ENCODE measurements at regions not wholly inside any gene's neighbourhood (a gene's known extent, or its start where the extent isn't known, plus 50 kb on each side); places are given as distances from the start of the nearest gene placed in this dataset.

DNA sequence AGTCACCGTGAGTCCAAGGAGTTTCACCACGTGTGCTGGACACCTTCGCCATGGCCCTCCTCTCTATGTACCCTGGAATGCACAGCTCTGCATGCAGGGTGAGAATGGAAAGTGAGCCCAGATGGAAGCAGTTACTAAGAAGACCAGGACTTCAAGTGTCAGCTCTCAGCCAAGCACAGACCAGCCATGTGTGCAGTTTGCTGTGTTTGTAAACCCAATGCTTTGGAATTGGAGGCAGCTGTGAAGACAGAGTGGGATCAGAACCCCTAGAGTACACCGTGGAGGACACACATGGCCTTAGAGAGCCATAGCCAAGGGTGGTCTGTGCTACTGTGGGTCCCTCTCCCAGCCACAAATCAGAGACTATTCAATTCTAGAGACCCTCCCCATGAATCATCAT, 655.5 kb upstream of the ID2 start:
- WGBS, result 88% methylated on average over 4 of the region's 4 CpGs
- H3K4me1 ChIP-seq, result peaks cover 0 to 5% (median 2%) of the 10 kb centered on the region in 4 donors
- no peak for DNase-seq (ENCODE audit: extremely low spot score)
- no peaks in the 10 kb centered on the region for H3K36me3 ChIP-seq
- TF ChIP-seq POLR2AphosphoS5 (IDR thresholded peaks at IDR 0.05) (no peak), EP300 (IDR thresholded peaks at IDR 0.05) (no peak), POLR2A (IDR thresholded peaks at IDR 0.05; ENCODE audit: low read depth) (no peak)
- TF ChIP-seq, protein P1, sequence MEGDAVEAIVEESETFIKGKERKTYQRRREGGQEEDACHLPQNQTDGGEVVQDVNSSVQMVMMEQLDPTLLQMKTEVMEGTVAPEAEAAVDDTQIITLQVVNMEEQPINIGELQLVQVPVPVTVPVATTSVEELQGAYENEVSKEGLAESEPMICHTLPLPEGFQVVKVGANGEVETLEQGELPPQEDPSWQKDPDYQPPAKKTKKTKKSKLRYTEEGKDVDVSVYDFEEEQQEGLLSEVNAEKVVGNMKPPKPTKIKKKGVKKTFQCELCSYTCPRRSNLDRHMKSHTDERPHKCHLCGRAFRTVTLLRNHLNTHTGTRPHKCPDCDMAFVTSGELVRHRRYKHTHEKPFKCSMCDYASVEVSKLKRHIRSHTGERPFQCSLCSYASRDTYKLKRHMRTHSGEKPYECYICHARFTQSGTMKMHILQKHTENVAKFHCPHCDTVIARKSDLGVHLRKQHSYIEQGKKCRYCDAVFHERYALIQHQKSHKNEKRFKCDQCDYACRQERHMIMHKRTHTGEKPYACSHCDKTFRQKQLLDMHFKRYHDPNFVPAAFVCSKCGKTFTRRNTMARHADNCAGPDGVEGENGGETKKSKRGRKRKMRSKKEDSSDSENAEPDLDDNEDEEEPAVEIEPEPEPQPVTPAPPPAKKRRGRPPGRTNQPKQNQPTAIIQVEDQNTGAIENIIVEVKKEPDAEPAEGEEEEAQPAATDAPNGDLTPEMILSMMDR (IDR thresholded peaks at IDR 0.05), result no peak
- no peak overlapping the region for H3K4me3 ChIP-seq
- peaks cover 0 to 5% (median 0%) of the 10 kb centered on the region in 4 donors for H3K27me3 ChIP-seq
- no peaks in the 10 kb centered on the region for H3K9me3 ChIP-seq
- H3K27ac ChIP-seq (replicated peaks in 1 of 4), result no peak overlapping the region
- intact Hi-C loops (cut with DNase I), result no loop called here

DNA sequence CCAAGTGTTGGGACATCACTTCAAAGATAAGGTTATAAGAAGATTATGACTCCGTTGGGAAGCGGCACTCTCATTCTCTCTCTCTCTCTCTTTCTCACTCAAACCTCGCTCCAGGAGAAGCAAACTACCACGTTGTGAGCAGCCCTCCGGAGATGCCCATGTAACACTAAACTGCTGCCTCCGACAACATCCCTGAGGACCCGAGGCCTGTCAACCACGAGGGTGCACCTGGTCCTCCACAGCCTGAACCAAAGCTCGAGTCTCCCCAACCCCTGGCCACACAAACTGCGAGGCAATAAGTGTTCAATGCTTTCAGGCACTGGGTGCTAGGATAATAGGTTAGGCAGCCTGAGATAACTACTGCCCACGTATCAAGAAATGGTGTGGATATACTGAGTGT, 654.5 kb upstream of the ID2 start:
- Histone ChIP-seq H3K4me3 (no peak overlapping the region), H3K27me3 (peaks cover 0 to 5% (median 0%) of the 10 kb centered on the region in 4 donors), H3K4me1 (peaks cover 0 to 6% (median 1%) of the 10 kb centered on the region in 4 donors), H3K36me3 (no peaks in the 10 kb centered on the region), H3K27ac (replicated peaks in 1 of 4) (no peak overlapping the region), H3K9me3 (no peaks in the 10 kb centered on the region)
- intact Hi-C loops (cut with DNase I), result no loop called here
- TF ChIP-seq, protein P1 (IDR thresholded peaks at IDR 0.05), result no peak
- no peak for TF ChIP-seq POLR2A (IDR thresholded peaks at IDR 0.05; ENCODE audit: low read depth)
- TF ChIP-seq EP300 (IDR thresholded peaks at IDR 0.05), result no peak
- TF ChIP-seq POLR2AphosphoS5 (IDR thresholded peaks at IDR 0.05), result no peak
- 96% methylated on average over 11 of the region's 11 CpGs for WGBS
- DNase-seq (ENCODE audit: extremely low spot score), result no peak

DNA sequence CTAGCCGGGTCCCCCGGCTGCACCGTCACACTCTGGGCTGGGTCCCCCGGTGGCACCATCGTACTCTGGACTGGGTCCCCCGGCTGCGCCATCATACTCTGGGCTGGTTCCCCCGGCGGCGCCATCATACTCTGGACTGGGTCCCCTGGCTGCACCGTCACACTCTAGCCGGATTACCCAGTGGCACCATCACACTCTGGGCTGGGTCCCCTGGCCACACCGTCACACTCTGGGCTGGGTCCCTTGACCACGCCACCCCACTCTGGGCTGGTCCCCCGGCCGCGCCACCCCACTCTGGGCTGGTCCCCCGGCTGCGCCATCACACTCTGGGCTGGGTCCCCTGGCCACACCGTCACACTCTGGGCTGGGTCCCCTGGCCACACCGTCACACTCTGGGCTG, 653.8 kb upstream of the ID2 start:
- Histone ChIP-seq H3K36me3 (no peaks in the 10 kb centered on the region), H3K4me1 (peaks cover 0 to 6% (median 0%) of the 10 kb centered on the region in 4 donors), H3K9me3 (no peaks in the 10 kb centered on the region), H3K27me3 (peaks cover 0 to 5% (median 0%) of the 10 kb centered on the region in 4 donors), H3K27ac (replicated peaks in 1 of 4) (no peak overlapping the region), H3K4me3 (no peak overlapping the region)
- TF ChIP-seq POLR2AphosphoS5 (IDR thresholded peaks at IDR 0.05) (no peak), POLR2A (IDR thresholded peaks at IDR 0.05; ENCODE audit: low read depth) (no peak), EP300 (IDR thresholded peaks at IDR 0.05) (no peak)
- TF ChIP-seq, protein P1 (IDR thresholded peaks at IDR 0.05), result no peak
- intact Hi-C loops (cut with DNase I), result no loop called here
- no peak for DNase-seq (ENCODE audit: extremely low spot score)
- 91% methylated on average over 21 of the region's 21 CpGs for WGBS

DNA sequence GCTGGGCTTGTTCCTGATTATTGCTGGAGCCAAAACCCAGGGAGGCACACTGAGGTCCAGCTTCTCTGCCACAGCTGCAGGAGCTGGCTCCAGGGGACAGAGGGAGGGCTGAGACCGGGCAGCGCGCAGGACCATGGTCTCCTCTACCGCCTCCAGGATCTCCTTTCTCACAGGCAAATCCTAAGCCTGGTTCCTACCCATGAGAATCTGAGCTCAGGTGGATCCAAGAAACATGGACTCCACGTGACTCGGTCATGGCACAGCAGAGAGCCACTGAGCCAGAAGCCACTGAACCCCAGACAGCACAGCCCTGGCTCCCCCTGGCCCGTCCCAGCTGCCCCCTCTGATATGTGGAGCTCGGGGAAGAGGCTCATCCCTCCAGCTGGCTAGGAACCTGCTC, 653.4 kb upstream of the ID2 start:
- Histone ChIP-seq H3K4me1 (peaks cover 0 to 6% (median 0%) of the 10 kb centered on the region in 4 donors), H3K27ac (replicated peaks in 1 of 4) (no peak overlapping the region), H3K36me3 (no peaks in the 10 kb centered on the region), H3K27me3 (peaks cover 0 to 5% (median 0%) of the 10 kb centered on the region in 4 donors), H3K4me3 (no peak overlapping the region), H3K9me3 (no peaks in the 10 kb centered on the region)
- intact Hi-C loops (cut with DNase I), result no loop called here
- WGBS, result 89% methylated on average over 8 of the region's 8 CpGs
- TF ChIP-seq POLR2A (IDR thresholded peaks at IDR 0.05; ENCODE audit: low read depth), result no peak
- TF ChIP-seq EP300 (IDR thresholded peaks at IDR 0.05), result no peak
- TF ChIP-seq, protein P1 (IDR thresholded peaks at IDR 0.05), result no peak
- no peak for TF ChIP-seq POLR2AphosphoS5 (IDR thresholded peaks at IDR 0.05)
- no peak for DNase-seq (ENCODE audit: extremely low spot score)

DNA sequence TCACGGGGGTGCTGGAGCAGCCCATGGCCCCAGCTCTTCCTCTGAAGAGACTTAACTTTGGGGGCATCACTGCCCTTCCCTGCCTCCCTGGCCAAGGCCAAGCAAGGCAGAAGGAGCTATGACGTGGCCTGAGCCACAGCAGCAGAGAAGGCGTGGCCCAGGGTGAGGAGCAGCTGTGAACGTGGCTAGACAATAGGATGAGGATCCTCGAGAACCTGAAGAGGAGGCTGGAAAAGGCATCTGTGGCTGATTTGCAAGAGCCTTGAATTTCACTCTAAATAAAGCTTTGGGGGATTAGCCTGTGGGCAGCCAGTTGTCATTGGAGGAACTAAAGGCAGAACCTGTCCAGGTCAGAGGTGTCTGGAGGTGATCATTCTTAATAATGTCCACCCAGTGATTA, 652.9 kb upstream of the ID2 start:
- Histone ChIP-seq H3K36me3 (no peaks in the 10 kb centered on the region), H3K4me3 (no peak overlapping the region), H3K9me3 (no peaks in the 10 kb centered on the region), H3K27ac (replicated peaks in 1 of 4) (no peak overlapping the region), H3K4me1 (peaks cover 0 to 6% (median 0%) of the 10 kb centered on the region in 4 donors), H3K27me3 (peaks cover 0 to 5% (median 0%) of the 10 kb centered on the region in 4 donors)
- TF ChIP-seq POLR2AphosphoS5 (IDR thresholded peaks at IDR 0.05) (no peak), POLR2A (IDR thresholded peaks at IDR 0.05; ENCODE audit: low read depth) (no peak), EP300 (IDR thresholded peaks at IDR 0.05) (no peak)
- intact Hi-C loops (cut with DNase I), result no loop called here
- DNase-seq (ENCODE audit: extremely low spot score), result no peak
- 93% methylated on average over 5 of the region's 5 CpGs for WGBS

All from esophagus muscularis mucosa (tissue), 4 donors.